ENCODE measurements at regions not wholly inside any gene's neighbourhood (a gene's known extent, or its start where the extent isn't known, plus 50 kb on each side); places are given as distances from the start of the nearest gene placed in this dataset.
"Not testable (repeated sequence)": the region's sequence is repeated elsewhere in the genome, so short reads cannot be mapped to it uniquely, and the experiment has no call there.

DNA sequence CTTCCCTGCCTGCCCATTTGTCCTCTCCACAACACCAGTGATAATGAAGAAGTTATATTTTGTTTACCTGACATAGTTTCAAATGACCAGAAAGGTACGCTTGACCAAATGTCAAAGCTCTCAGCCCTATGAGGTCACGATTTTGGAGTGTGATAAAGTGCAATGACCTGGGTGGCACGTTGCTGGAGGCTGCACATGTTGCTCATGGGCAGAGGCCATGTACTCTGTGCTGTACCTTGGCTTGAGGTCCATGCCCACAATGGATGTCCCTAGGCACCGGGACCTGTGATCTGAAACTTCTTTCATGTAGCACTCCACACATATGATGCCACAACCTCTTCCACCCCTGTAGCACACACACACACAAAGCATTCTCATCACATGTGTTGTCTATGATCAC is 164.0 kb upstream of the HEY2 start:
- TF ChIP-seq, protein P1, sequence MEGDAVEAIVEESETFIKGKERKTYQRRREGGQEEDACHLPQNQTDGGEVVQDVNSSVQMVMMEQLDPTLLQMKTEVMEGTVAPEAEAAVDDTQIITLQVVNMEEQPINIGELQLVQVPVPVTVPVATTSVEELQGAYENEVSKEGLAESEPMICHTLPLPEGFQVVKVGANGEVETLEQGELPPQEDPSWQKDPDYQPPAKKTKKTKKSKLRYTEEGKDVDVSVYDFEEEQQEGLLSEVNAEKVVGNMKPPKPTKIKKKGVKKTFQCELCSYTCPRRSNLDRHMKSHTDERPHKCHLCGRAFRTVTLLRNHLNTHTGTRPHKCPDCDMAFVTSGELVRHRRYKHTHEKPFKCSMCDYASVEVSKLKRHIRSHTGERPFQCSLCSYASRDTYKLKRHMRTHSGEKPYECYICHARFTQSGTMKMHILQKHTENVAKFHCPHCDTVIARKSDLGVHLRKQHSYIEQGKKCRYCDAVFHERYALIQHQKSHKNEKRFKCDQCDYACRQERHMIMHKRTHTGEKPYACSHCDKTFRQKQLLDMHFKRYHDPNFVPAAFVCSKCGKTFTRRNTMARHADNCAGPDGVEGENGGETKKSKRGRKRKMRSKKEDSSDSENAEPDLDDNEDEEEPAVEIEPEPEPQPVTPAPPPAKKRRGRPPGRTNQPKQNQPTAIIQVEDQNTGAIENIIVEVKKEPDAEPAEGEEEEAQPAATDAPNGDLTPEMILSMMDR (conservative IDR thresholded peaks at IDR 0.05; ENCODE audit: low read depth, low read length): no peak
- no peak overlapping the region for H3K4me3 ChIP-seq (ENCODE audit: low read length)
- no peak for DNase-seq (ENCODE audit: low read depth)

DNA sequence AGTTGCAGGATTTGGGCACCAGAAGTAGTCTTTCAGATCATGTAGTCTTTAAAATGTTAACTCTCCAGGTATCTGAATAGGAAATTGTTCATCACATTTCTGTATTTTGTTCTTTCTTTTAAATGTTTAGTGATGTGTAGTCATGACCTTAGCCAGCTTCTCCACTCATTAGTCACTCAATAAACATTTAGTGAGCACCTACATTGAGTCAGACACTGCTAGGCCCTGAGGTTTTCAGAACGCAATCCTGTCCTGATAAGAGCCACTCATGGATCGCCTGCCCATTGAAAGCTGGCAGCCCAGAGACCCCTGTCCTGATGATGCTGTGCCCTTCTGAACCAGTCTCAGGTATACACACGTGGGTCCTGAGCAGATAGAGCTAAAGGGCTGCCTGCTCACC is 163.4 kb upstream of the HEY2 start:
- H3K4me3 ChIP-seq (ENCODE audit: low read length): no peak overlapping the region
- TF ChIP-seq, protein P1 (conservative IDR thresholded peaks at IDR 0.05; ENCODE audit: low read depth, low read length): no peak
- no peak for DNase-seq (ENCODE audit: low read depth)

DNA sequence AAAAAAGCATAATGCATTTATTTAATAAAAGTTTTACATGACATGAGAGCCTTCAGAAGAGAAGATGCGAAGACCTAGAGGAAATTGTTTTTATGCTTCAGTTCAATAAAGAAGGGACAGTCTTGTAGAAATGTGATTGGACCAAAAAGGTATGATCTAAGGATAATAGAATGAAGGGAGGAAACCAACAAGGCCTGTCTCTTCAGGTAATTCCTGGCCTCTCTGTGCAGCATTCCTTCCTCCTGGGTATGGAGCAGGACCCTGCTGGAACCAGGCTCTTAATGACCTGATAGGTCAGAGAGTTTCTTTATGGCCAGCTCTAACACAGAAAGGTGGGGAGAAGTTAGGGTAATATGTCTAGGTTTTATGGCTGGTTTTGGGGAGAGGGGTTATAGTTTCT is 162.8 kb upstream of the HEY2 start:
- TF ChIP-seq, protein P1 (conservative IDR thresholded peaks at IDR 0.05; ENCODE audit: low read depth, low read length): no peak
- no peak for DNase-seq (ENCODE audit: low read depth)
- no peak overlapping the region for H3K4me3 ChIP-seq (ENCODE audit: low read length)

DNA sequence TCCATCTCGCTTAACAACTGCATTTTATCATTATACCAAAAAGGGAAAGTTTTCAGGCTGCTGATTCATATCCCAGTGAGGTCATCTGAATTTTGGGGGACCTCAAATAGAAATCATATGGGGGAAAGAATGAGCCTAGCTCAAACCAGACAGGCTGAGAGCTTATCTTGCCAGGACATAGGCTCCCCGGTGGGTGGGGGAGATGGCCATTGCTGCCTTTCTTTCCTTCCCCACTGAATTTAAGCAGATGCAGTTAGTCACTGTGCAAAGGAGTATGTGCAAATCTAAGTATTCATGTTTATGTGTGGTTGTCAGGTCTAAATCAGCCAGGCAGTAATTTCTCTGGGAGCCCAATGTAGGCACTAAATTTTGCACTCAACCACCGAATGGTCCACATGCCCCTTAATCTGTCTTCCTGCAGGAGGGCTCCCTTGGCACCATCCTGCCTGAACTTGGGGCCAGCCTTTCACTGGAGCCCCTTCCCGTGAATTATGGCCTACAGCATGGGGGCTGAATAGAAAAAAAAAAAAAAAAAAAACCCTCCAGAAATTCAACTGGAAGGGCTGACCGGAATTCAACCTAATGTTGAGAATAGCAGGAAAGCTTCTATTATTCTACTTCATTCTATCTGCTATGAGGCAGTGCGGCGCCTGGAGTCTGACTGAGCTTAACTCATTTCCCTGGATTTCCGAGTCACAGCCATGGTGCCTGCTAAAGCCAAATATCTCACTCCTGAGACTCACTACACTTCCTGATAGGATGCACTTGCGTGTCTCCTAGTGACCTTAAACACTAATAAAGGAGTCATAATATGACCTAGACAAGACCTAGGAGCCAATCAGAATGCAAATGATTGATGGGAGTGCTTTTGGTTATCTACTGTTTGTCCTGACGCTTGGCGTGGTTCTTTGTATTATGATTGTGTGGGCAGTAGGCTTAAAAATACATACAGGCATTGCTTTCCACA is 161.5 kb upstream of the HEY2 start:
- no peak overlapping the region for H3K4me3 ChIP-seq (ENCODE audit: low read length)
- no peak for DNase-seq (ENCODE audit: low read depth)
- TF ChIP-seq, protein P1 (conservative IDR thresholded peaks at IDR 0.05; ENCODE audit: low read depth, low read length): no peak

DNA sequence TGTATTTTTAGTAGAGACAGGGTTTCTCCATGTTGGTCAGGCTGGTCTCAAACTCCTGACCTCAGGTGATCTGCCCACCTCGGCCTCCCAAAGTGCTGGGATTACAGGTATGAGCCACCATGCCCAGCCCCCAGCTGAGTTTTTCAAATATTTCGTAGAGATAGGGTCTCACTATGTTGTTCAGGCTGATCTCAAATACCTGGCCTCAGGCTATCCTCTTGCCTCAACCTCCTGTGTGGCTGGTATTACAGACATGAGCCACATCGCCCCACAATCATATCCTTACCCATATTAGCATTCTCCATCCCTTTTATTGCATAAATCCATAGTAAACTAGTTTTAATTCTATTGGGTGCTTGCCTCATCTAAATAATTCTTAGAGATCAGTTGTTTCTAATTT is 157.6 kb upstream of the HEY2 start:
- DNase-seq (ENCODE audit: low read depth); H3K4me3 ChIP-seq (ENCODE audit: low read length): not testable (repeated sequence)

DNA sequence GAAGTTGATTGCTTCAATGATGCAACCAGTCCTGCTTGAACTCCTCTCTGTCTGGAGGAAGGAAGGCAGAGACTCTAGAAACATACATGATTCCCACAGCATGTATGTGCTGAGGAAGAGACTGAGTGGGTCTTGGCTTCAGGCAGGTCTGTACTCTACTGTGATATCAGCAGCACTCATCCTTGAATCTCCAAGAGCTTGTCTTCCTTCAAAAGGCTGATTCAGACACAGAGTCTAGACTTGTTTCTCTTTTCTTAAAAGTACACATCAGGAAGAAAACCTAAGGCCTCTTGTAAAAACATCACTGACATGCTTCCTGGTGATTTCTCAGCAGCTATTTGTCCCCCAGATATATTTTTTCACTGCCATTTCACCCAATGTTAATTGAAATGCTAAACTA is 155.7 kb upstream of the HEY2 start:
- no peak overlapping the region for H3K4me3 ChIP-seq (ENCODE audit: low read length)
- no peak for DNase-seq (ENCODE audit: low read depth)
- TF ChIP-seq, protein P1 (conservative IDR thresholded peaks at IDR 0.05; ENCODE audit: low read depth, low read length): no peak

DNA sequence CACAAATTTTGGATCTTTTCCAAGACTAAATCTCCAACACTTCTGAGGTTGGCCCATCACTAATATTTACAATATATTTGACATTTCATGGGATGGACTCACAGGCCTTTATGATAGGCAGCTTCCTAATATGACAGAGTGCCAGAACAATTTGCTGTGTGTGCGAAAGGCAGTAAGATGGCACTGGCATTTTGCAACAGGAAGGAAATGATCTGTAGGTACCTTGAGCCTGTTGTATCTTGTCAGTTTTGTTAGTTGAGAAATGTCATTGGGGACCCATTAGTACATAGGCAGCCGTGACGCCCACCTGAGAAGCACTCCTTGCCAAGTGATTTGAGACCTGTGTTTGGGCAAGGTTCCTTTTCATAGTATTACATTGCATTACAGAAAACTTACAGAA is 153.4 kb upstream of the HEY2 start:
- no peak overlapping the region for H3K4me3 ChIP-seq (ENCODE audit: low read length)
- TF ChIP-seq, protein P1 (conservative IDR thresholded peaks at IDR 0.05; ENCODE audit: low read depth, low read length): no peak

More for the DNA sequence above, 153.4 kb upstream of the HEY2 start:
- no peak for DNase-seq (ENCODE audit: low read depth)
